AG10803 (cell line): ENCODE measurements at regions not wholly inside any gene's neighbourhood (a gene's known extent, or its start where the extent isn't known, plus 50 kb on each side); places are given as distances from the start of the nearest gene placed in this dataset.
"Not testable (repeated sequence)": the region's sequence is repeated elsewhere in the genome, so short reads cannot be mapped to it uniquely, and the experiment has no call there.

Experiments
- DNase-seq: peaks from one replicate; pipeline ENCODE4 v3.0.0; 2010; ENCODE audit warnings: low read depth
- H3K4me3 ChIP-seq: 2 replicates; pipeline ENCODE4 v1.5.1; 2011; ENCODE audit warnings: mild to moderate bottlenecking, low read length, control low read depth
- TF ChIP-seq, protein P1 (sequence below): conservative IDR thresholded peaks from 2 replicates; pipeline ENCODE4 v1.5.1; 2011; ENCODE audit warnings: mild to moderate bottlenecking, low read length, control low read depth, inconsistent platforms

DNA sequence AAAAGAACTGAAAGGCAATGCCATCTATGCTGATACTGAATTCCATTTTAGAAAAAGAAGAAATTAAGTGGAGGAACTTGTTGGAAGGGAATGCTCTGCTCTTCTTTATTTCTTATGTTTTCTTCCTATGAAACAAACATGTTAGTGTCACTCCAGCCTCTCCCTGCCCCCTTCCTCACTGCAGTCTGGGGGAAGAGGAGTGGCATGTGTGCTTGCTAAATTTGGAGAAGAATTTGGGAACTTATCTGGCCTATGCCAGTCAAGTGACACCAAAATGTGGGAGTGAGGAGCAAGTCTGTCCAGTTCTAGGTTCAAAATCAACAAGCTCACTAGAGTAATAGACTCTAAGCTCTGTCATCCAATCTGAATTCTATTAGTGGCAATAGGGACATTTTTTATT is 214.6 kb downstream of the RBM26 start:
- DNase-seq, result no peak
- H3K4me3 ChIP-seq, result no peak overlapping the region
- TF ChIP-seq, protein P1, sequence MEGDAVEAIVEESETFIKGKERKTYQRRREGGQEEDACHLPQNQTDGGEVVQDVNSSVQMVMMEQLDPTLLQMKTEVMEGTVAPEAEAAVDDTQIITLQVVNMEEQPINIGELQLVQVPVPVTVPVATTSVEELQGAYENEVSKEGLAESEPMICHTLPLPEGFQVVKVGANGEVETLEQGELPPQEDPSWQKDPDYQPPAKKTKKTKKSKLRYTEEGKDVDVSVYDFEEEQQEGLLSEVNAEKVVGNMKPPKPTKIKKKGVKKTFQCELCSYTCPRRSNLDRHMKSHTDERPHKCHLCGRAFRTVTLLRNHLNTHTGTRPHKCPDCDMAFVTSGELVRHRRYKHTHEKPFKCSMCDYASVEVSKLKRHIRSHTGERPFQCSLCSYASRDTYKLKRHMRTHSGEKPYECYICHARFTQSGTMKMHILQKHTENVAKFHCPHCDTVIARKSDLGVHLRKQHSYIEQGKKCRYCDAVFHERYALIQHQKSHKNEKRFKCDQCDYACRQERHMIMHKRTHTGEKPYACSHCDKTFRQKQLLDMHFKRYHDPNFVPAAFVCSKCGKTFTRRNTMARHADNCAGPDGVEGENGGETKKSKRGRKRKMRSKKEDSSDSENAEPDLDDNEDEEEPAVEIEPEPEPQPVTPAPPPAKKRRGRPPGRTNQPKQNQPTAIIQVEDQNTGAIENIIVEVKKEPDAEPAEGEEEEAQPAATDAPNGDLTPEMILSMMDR, result no peak

DNA sequence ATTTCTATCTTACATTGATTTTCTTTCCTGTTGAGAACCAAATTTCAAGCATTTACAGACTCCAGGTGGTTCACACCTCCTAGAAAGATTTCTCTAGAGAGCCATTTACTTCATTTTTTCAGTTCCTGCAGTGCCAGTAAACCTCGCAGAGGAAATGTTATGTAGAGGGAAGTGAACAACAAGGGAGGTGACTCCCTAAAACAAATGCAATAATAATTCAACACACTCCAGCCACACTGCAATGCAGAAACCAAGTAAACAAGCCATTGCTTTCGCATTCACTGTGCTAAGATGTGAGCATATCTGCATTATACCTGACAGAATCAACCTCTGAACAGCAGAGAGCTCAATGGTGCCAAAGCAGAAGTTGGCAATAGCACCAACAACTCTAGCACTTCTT is 215.1 kb downstream of the RBM26 start:
- TF ChIP-seq, protein P1, result no peak
- no peak for DNase-seq
- H3K4me3 ChIP-seq, result no peak overlapping the region

- no peak for DNase-seq
- TF ChIP-seq, protein P1, result no peak
- no peak overlapping the region for H3K4me3 ChIP-seq
These were observed 218.0 kb downstream of the RBM26 start for GRCh38 chr13:79187917-79188690.

GRCh38 chr13:79185580-79185979 is 220.5 kb downstream of the RBM26 start:
- TF ChIP-seq, protein P1, result no peak
- DNase-seq, result no peak
- H3K4me3 ChIP-seq, result no peak overlapping the region

GRCh38 chr13:79183231-79183630 is 222.8 kb downstream of the RBM26 start:
- TF ChIP-seq, protein P1, result no peak
- DNase-seq, result no peak

GRCh38 chr13:79173691-79174090 is 232.4 kb downstream of the RBM26 start:
- DNase-seq, H3K4me3 ChIP-seq: not testable (repeated sequence)

More at GRCh38 chr13:79183231-79183630, 222.8 kb downstream of the RBM26 start:
- H3K4me3 ChIP-seq, result no peak overlapping the region

DNA sequence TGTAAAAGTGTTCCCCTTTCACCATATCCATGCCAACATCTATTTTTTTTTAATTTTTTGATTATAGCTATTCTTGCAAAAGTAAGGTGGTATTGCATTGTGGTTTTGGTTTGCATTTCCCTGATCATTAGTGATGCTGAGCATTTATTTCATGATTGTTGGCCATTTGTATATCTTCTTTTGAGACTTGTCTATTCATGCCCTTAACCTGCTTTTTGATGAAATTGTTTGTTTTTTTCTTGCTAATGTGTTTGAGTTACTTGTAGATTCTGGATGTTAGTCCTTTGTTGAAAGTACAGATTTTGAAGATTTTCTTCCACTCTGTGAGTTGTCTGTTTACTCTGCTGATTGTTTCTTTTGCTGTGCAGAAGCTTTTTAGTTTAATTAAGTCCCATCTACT is 233.1 kb downstream of the RBM26 start:
- H3K4me3 ChIP-seq, DNase-seq: not testable (repeated sequence)

DNA sequence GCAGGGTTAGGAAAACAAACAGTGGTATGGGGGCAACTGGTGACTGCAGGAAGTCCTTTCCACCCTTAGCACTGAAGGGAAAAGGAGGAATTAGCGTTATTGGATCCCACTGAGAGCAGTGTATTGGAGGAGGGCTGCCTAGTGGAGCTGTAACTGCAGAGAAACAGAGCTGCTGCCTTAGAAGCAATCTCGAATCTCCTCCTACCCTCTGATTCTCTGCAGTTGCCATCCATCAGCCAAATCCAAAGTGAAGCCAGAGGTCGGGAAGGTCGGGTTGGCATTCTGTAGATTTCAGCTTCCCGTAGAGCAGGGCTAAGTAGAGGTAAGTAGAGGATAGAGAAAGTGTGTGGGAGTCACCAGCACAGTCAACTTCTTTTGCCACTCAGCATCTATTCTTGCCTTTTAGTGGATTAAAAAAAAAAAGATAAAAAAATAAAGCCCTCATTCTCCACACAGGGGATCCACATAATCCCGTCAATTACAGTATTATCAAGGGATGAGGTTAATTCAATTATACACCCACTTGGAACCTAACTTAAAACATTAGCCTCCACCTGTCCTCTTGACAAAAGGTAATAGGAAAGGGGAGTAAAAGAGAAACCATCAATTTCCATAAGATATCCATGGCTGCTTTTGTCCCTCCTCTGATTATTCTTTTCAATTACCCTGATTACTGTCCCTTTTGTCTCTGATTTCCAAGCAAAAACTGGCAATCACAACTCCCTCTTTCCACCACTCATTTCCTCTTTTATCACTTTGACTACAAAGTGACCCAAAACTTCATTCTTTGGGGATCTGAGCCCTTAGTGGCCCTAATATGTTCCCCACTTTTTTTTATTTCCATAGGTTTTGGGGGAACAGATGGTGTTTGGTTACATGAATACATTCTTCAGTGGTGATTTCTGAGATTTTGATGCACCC is 234.7 kb downstream of the RBM26 start:
- DNase-seq, result no peak
- no peak overlapping the region for H3K4me3 ChIP-seq
- TF ChIP-seq, protein P1, result no peak
